Central memory CD8-positive, alpha-beta T cell (primary cell): ENCODE measurements at regions not wholly inside any gene's neighbourhood (a gene's known extent, or its start where the extent isn't known, plus 50 kb on each side); places are given as distances from the start of the nearest gene placed in this dataset.

Source experiments
- ATAC-seq: fragments of 150-1000 bp; cut with Tn5 transposase; replicated peaks from 2 replicates; pipeline ENCODE4 v1.10.0; 2022; ENCODE audit warnings: mild to moderate bottlenecking, moderate FRiP score, moderate number of reproducible peaks; ENCODE audit not compliant: poor library complexity, severe bottlenecking; ENCODE audit errors: extremely low read depth
- DNase-seq, 2 donors: peaks; one replicate each; pipeline ENCODE4 v3.0.0; 2021; ENCODE audit warnings: low spot score in 2 of 2
- H3K27ac Mint-ChIP-seq: one replicate; pipeline ENCODE4 v1.8.0; 2022; ENCODE audit warnings: low read depth, mild to moderate bottlenecking, moderate library complexity, mixed read lengths
- H3K27me3 Mint-ChIP-seq: one replicate; pipeline ENCODE4 v1.8.0; 2022; ENCODE audit warnings: mixed read lengths
- H3K36me3 Mint-ChIP-seq: one replicate; pipeline ENCODE4 v1.8.0; 2022; ENCODE audit warnings: mild to moderate bottlenecking, moderate library complexity, mixed read lengths; ENCODE audit not compliant: insufficient read depth
- H3K4me1 Mint-ChIP-seq: one replicate; pipeline ENCODE4 v1.8.0; 2022; ENCODE audit warnings: mixed read lengths
- H3K4me3 Mint-ChIP-seq: one replicate; pipeline ENCODE4 v1.8.0; 2022; ENCODE audit warnings: mild to moderate bottlenecking, moderate library complexity, mixed read lengths
- H3K9me3 Mint-ChIP-seq: one replicate; pipeline ENCODE4 v1.8.0; 2022; ENCODE audit warnings: mixed read lengths

DNA sequence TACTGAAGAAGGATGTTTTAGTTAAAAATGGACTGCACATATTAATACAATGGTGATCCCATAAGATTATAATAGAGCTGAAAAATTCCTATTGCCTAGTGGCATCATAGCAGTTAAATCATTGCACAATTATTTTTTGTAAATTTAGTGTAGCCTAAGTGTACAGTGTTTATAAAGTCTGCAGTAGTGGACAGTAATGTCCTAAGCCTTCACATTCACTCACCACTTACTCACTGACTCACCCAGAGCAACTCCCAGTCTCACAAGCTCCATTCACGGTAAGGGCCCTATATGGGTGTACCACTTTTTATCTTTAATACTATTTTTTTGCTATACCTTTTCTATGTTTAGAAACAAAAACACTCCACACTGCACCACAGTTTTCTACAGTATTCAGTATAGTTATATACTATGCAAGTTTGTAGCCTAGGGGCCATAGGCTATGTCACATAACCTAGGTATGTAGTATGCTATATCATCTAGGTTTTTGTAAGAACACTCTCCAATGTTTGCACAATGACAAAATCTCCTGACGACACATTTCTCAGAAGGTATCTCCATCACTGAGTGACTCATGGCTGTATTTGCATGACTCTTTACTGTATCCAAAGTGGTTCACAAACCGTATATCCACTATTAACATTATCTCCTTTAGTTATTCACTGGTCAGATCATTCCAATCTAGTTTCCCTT is 536.0 kb downstream of the KLF12 start:
- Mint-ChIP-seq H3K27ac (no peak overlapping the region), H3K27me3 (peaks cover 23% of the 10 kb centered on the region), H3K9me3 (no peaks in the 10 kb centered on the region), H3K4me3 (no peak overlapping the region), H3K36me3 (no peaks in the 10 kb centered on the region), H3K4me1 (peaks cover 5% of the 10 kb centered on the region)
- ATAC-seq (no peak), DNase-seq (no peak)

DNA sequence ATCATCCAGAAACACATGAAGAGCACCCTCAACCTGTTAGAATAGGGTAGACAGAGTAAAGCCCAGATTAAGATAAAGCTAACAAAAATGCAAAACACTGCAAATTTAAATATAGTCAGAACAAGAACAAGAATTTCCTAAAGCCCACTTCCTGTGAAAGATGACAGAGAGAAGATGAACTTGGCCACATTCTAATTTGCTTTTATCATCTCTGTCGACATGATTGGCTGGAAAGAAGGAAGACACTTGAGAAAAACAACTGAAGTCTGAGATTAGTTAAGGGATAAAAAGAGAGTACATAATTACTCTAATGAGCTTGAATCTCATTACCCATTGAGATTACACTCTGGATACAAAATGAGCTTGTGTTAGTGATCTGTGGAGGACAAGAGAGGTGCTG is 537.6 kb downstream of the KLF5 start:
- no peak overlapping the region for H3K4me3 Mint-ChIP-seq
- H3K27me3 Mint-ChIP-seq, result peaks cover 13% of the 10 kb centered on the region
- no peak for ATAC-seq
- H3K4me1 Mint-ChIP-seq, result peaks cover 5% of the 10 kb centered on the region
- no peaks in the 10 kb centered on the region for H3K36me3 Mint-ChIP-seq
- H3K27ac Mint-ChIP-seq, result no peak overlapping the region
- DNase-seq, result no peak
- H3K9me3 Mint-ChIP-seq, result no peaks in the 10 kb centered on the region

DNA sequence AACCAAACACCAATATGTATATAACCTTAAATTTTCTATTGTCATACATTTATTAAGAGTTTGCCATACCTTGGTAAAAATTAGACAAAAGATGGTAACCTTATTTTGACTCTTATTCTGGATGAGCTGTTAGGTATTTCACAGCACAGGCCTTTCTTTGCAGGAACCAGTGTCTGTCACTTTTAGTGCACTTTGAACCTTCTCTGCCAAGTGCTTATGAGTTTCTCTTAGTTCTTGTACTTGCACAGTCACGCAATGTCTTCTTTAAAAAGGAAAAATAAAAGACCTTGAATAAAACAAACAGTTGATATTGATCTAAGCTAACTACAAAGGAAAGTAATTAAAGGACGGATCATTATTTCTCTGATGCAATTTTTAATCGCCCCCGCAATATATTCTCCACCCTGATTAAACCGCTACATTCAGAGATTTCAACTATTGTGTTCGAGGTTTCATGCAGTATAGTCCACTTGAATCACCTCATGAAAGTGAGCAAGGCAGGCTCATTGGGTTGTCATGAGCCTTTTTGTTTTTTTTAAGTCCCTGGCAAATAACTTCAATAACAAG is 534.5 kb downstream of the KLF5 start:
- Mint-ChIP-seq H3K4me1 (peaks cover 5% of the 10 kb centered on the region), H3K4me3 (no peak overlapping the region), H3K27me3 (no peaks in the 10 kb centered on the region), H3K9me3 (no peaks in the 10 kb centered on the region), H3K36me3 (no peaks in the 10 kb centered on the region), H3K27ac (no peak overlapping the region)
- DNase-seq, result no peak
- ATAC-seq, result no peak

DNA sequence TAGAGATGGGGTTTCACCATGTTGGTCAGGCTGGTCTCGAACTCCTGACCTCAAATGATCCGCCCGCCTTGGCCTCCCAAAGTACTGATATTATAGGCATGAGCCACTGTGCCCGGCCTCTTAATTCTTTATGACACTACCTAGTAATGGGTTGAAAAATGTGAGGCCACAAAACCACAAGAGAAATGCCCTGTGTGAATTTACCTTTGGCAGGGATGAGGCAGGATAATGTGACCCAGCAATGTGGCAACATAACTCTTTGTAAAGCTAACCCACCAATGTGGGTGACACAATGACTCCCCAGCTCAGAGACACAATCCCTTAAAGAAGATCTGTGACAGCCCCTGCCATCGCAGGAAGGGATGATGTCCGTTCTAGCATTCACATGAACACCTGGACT is 533.1 kb downstream of the KLF5 start:
- Mint-ChIP-seq H3K9me3 (no peaks in the 10 kb centered on the region), H3K27me3 (no peaks in the 10 kb centered on the region), H3K4me1 (peaks cover 5% of the 10 kb centered on the region), H3K27ac (no peak overlapping the region), H3K4me3 (no peak overlapping the region), H3K36me3 (no peaks in the 10 kb centered on the region)
- DNase-seq, result no peak
- no peak for ATAC-seq

DNA sequence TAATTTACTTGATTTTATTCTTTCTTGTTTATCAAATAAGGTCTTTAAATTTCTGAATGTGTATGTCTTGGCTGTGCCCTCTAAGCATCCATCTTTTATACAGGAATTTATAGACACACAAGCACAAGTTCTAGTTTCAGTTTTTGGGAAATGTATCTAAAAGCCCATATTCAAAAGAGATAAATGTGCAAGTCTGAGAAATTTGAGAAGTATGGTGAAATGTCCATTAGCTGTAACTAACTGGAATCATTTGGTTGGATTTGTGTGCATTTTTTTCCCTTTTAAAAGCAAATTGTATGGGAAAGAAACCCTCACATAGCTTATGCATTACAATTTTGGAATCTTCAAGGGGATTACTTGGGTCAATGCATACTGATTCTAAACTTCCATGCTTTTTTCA is 532.0 kb downstream of the KLF5 start:
- no peak for ATAC-seq
- H3K4me1 Mint-ChIP-seq, result no peaks in the 10 kb centered on the region
- H3K27me3 Mint-ChIP-seq, result no peaks in the 10 kb centered on the region

DNA sequence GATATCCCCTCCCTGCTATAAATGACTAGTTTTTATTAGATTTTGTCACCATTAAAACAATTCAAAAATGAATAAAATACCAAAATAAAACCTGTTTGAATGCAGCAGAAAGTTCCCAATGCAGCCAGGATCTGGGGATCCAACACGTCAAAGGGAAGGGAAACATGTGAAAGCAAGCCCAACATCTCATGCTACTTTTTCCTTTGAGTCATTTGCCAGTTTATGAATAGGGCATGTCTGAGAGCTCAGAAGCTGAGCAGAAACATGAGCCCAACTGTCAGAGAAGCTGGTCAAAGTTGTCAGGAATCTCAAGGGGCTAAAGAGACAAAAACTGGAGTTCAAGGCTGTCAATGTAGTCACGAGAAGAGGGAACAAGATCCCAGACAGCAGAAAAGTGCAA is 526.4 kb downstream of the KLF5 start:
- Mint-ChIP-seq H3K4me1 (no peaks in the 10 kb centered on the region), H3K27ac (no peak overlapping the region), H3K27me3 (peaks cover 22% of the 10 kb centered on the region), H3K9me3 (no peaks in the 10 kb centered on the region), H3K4me3 (no peak overlapping the region), H3K36me3 (no peaks in the 10 kb centered on the region)
- ATAC-seq (no peak), DNase-seq (no peak)

More for the DNA sequence above, 532.0 kb downstream of the KLF5 start:
- no peak for DNase-seq
- Mint-ChIP-seq H3K27ac (no peak overlapping the region), H3K9me3 (no peaks in the 10 kb centered on the region), H3K4me3 (no peak overlapping the region), H3K36me3 (no peaks in the 10 kb centered on the region)

DNA sequence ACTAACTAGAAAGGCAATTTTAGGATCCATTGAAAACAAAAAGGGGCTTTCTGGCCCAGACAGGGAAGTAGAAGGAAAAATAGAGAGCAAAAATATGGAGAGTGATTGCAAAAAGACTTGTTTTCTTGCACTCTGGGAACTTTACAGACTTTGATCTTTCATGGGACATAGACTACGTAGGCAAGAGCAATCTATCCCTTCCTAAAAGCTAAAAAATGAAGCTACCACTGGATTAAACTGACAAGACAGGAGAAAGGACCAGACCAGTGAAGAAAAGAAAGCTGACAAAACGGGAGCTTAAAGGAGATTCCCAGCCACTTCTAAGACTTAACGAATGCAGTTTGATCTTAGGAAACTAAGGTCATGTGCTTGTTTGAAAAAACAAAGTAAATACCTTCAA is 524.5 kb downstream of the KLF5 start:
- Mint-ChIP-seq H3K9me3 (no peaks in the 10 kb centered on the region), H3K36me3 (no peaks in the 10 kb centered on the region), H3K27me3 (peaks cover 22% of the 10 kb centered on the region), H3K4me3 (no peak overlapping the region), H3K27ac (no peak overlapping the region), H3K4me1 (no peaks in the 10 kb centered on the region)
- no peak for ATAC-seq
- no peak for DNase-seq

DNA sequence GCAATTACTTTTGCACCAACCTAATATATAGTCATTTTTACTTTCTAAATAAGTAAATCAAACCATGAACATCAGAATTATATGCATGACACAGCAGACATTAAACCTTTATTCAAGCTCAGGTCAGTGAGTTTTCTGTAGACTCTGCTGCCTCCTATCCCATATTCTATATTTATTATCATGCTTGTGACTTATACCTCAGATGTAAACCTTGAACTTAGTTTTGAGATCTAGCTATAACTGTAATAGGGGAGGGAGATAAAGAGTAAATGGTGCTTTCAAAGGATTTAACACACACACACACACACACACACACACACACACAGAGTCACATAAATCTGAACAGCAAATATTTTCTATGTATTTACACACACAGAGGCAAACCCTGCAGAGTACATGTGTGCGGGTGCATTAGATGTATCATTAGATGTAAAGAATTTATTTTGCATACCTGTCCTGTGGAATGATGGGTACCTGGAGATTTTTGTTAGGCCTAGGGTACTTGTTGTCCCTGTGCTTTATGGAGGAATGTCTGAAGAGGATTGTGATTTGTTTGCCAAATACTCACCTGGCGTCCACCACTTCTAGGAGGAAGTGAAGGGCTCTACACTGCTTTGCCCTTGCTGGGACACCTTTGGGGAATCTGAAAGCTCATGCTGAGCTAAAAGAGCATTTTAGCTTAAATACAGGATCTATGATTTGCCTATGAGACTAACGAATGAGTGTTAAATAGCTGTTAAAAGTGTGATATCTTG is 521.9 kb downstream of the KLF5 start:
- Mint-ChIP-seq H3K9me3 (no peaks in the 10 kb centered on the region), H3K36me3 (no peaks in the 10 kb centered on the region), H3K4me3 (no peak overlapping the region), H3K27ac (no peak overlapping the region), H3K27me3 (peaks cover 22% of the 10 kb centered on the region), H3K4me1 (no peaks in the 10 kb centered on the region)
- ATAC-seq, result no peak
- DNase-seq, result no peak

DNA sequence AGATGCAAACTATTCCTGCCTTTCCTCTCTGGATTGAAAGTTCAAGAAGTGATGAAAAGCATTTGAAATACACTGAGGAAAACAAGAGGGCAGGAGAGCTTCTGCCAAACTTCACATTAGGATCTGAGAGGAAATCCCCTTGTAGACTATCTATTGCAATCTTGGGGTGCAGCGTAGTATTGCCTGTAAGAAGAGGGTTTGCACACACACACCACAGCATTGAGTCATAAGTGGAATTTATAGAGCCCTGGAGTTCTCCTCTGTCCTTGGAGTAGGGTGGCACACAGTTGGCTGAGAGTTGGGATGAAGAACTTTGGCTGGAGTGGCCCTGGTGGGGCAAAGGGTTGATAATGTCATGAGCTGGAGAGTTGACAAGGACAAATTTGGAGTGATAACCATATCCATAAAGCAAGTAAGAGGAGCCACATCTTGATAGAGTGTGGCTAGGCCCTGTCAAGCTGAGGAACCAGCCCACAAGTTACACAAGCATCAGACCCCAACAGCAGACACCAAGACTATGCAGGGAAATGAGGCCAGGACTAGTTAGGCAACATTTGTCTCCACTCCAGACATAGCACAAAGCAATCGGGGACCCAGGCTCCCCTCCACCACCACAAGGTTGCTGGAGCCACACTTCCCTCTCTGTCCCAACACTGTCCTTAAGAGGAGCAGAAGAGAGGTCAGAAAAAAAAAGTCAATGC is 520.9 kb downstream of the KLF5 start:
- no peak overlapping the region for H3K4me3 Mint-ChIP-seq
- no peaks in the 10 kb centered on the region for H3K36me3 Mint-ChIP-seq
- no peaks in the 10 kb centered on the region for H3K4me1 Mint-ChIP-seq
- ATAC-seq (no peak), DNase-seq (no peak)
- peaks cover 15% of the 10 kb centered on the region for H3K27me3 Mint-ChIP-seq
- H3K9me3 Mint-ChIP-seq, result no peaks in the 10 kb centered on the region
- no peak overlapping the region for H3K27ac Mint-ChIP-seq

DNA sequence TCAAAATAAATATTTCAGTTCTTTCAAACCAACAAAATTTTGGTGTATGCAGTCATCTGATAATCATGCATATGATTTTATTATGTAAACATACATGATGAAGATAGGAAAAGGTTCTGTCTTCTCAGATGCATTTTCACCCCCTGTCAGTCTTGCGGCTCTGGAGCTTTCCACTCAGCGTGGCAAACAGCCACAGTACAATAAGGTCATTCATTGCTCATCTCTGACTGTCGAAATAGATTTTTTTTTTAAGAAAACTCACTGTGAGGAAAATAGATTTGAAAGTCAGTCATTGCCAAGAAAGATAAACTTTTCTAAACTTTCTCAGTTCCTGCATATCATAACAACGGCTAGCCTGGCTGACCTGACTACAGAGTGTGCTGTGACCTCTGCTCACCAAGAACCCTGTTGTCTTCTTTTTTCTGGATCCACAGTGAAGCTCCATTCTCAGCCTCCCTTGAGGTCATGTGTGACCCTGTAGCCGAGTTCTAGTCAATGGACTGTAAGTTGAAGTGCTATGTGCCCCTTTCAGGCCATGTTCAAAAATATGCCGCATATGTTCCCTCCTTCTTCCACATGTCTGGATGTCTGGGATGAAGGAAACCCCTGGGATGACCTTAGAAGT is 519.6 kb downstream of the KLF5 start:
- Mint-ChIP-seq H3K27ac (no peak overlapping the region), H3K4me3 (no peak overlapping the region), H3K27me3 (peaks cover 7% of the 10 kb centered on the region), H3K4me1 (no peaks in the 10 kb centered on the region), H3K36me3 (no peaks in the 10 kb centered on the region), H3K9me3 (no peaks in the 10 kb centered on the region)
- DNase-seq, result no peak
- ATAC-seq, result no peak

DNA sequence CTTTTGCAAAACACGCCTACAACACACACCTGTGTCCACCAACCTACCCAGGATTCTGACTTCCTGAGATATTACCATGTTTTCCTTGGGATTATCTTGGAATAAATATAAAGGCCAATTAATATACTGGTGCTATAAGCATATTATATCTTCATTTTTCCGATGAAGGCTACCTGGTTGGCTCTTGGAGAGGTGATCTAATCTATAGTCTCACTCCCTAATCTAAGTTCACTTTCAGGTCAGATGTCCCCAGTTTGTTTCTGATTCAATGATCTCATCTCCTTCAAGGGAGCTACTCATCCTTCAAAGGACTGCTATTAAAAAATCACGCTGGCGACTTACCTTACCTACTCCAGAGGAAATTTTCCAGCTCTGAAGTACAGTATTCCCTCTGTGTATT is 517.5 kb downstream of the KLF5 start:
- H3K4me1 Mint-ChIP-seq, result no peaks in the 10 kb centered on the region
- no peaks in the 10 kb centered on the region for H3K9me3 Mint-ChIP-seq
- no peak overlapping the region for H3K27ac Mint-ChIP-seq
- no peaks in the 10 kb centered on the region for H3K27me3 Mint-ChIP-seq
- no peak for DNase-seq
- H3K36me3 Mint-ChIP-seq, result no peaks in the 10 kb centered on the region
- no peak overlapping the region for H3K4me3 Mint-ChIP-seq
- no peak for ATAC-seq

DNA sequence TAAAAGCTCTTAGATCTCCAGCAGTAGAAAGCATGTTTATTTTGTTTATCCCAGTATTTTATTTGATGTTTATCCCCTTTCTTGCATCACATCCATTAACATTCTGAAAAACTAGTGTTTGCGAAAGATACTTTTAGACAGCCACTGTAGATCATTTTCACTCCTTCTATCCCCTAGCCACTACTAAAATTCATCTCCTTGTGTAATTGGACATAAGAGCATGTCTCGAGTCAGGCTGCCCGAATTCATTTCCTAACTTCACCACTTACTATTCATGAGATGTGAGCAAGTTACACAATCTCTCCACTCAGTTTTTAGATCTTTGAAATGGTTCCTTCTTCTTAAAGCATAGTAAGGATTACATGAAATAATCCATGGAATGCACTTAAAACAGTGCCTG is 514.0 kb downstream of the KLF5 start:
- H3K36me3 Mint-ChIP-seq, result no peaks in the 10 kb centered on the region
- DNase-seq, result no peak
- H3K9me3 Mint-ChIP-seq, result no peaks in the 10 kb centered on the region

More for the DNA sequence above, 514.0 kb downstream of the KLF5 start:
- Mint-ChIP-seq H3K4me1 (no peaks in the 10 kb centered on the region), H3K27me3 (peaks cover 22% of the 10 kb centered on the region), H3K27ac (no peak overlapping the region), H3K4me3 (no peak overlapping the region)
- ATAC-seq, result no peak
